ENCODE measurements at regions not wholly inside any gene's neighbourhood (a gene's known extent, or its start where the extent isn't known, plus 50 kb on each side); places are given as distances from the start of the nearest gene placed in this dataset.
"Not testable (repeated sequence)": the region's sequence is repeated elsewhere in the genome, so short reads cannot be mapped to it uniquely, and the experiment has no call there.

DNA sequence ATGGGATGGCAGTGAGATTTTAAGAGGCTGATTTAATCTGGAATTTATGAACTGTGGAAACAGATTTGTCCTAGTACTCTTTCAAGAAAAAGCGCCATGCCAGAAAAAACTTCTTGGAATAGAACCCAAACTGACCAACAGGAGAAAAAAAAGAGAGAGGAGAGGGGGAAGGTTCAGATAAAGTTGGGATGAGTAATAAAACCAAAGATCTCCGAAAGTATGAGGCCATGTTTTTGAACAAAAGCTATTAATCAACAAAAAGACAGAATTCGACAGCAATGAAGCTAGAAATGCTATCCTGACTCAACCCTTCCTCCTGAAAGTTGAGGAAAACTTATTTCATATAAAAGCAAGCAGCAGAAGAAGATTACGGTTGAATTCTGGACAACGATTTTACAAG, 135.5 kb downstream of the CEMIP2 start:
- DNase-seq (ENCODE audit: low spot score) = no peak
- no peak for FAIRE-seq

DNA sequence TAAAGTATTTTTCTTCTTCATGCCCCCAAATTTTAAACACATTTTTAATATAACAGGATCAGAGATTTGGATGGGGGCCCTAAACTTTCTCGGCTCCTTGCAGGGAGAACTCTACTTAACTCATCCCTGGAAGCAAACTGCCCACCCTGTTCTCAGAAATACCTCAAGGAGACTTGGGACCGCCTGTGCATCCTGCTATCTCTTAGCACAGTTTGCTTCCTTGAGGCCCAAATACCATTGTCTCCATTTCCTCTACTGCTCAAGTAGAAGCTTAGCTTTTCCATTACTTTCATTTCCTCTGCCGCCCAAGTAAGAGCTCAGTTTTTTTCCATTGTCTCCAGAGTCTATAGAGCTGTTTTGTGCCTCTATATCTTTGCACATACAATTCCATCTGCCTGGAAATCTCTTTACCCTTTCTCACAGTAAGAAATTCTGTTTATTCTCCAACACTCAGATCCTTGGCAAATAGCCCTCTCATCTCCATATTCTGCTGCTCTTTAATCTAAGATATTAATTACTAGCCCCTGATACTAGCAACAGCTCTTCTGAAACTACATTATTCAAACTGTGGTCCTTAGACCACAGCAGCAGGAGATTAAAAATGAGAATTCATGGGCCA, 137.8 kb downstream of the CEMIP2 start:
- DNase-seq (ENCODE audit: low spot score) = no peak
- FAIRE-seq = no peak

DNA sequence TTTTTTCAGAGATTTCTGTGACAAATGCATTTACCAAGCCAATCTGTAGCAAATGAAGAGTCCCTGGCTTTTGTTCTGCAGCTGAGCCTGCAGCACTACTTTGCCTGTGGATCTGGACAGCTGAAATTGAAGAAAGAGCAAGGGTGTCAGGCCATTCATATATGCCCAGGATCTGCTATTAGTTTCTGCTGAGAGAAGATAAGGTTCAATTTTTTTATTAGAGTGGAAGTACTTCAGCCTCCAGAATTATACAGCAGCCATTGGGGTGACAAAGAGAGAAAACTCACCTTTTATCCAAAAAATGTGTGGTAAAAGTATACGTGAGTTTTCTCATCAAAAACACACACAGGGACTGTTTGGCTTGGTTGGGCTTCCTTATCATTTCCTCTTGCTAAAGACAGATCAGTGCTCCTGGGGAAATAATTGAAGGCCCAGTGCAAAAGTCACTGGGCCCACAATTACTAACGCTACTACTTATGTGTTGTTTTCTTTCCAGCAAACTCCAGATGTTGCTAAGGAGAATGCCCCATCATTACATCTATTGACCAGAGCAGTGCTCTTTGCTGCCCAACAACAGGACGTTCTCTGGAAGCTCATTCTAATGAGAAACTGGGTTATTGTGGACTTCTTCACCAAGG, 138.6 kb downstream of the CEMIP2 start:
- FAIRE-seq = no peak

GRCh38 chr9:71628247-71628646, 140.1 kb downstream of the CEMIP2 start:
- no peak for FAIRE-seq
- no peak for DNase-seq (ENCODE audit: low spot score)

More for the DNA sequence above, 138.6 kb downstream of the CEMIP2 start:
- no peak for DNase-seq (ENCODE audit: low spot score)

DNA sequence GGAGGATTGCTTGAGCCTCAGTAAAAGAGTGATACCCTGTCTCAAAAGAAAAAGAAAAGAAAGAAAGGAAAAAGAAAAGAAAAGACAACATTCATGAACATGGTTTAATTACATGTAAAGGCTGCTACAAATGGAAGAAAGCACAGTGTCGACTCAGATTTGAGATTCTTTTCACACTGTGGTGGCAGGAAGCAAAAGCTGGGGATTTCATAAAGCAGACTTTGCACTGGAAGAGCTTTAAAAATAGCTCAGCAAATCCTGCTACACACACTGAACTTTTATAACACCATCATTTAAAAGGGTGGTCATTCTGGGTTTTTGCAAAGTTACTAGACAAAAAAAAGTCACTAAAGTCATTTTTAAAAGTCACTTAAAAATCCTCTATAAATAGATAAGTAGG, 140.8 kb downstream of the CEMIP2 start:
- FAIRE-seq (no peak), DNase-seq (ENCODE audit: low spot score) (no peak)

GRCh38 chr9:71626395-71626794, 141.9 kb downstream of the CEMIP2 start:
- FAIRE-seq = no peak

DNA sequence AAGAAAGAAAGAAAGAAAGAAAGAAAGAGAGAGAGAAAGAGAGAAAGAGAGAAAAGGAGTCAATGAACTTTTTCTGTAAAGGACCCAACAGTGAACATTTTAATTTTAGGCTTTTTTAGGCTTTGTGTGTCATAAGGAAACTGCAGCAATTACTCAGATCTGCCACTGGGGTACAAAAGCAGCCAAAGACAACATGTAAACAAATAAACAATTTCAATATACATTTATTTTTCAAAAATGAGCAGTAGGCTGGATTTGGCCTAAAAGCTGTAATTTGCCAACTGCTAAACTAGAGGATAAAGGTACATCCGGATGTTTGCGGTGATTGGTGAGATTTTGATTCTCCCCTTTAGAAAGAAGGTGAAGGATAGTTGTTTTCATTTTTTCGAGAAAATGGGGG, 143.6 kb downstream of the CEMIP2 start:
- FAIRE-seq (no peak), DNase-seq (ENCODE audit: low spot score) (no peak)

More at GRCh38 chr9:71626395-71626794, 141.9 kb downstream of the CEMIP2 start:
- DNase-seq (ENCODE audit: low spot score) = no peak

DNA sequence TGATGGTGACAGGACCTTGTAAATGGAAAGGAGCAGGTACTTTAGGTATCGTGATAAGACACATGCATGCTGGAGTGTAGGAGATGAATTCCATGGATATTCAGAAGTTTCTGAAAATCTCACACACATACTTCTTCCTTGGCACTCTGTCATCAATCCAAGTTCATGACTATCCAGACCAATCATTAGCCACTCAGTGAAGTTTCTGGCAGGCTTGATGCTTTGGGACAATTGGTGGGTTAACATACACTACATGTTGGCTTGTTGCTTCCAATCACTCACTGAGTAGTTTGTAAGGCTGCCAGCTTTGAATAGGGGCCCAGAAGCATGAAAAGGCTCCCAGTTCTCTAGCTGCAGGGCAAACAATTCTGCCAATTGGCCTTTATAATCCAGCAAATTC, 147.6 kb downstream of the CEMIP2 start:
- DNase-seq (ENCODE audit: low spot score) = no peak
- FAIRE-seq = no peak

DNA sequence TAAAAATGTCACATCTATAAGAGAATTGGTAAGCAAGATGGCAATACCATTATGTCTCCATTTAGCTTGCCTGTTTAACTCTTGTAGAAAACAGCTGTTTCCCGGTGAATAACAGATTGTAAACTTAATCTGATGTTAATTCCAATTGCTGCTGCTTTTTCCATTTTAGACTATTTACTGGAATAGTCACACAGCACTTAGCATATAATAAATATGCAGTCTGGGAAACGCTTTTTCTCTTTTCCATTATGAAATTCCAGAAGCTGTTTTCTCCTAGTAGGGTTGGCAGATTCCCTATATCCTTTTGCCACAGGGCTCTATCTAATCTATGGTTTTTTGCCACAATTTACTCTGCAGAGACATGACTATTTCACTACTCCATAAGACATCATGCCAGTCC, 148.0 kb downstream of the CEMIP2 start:
- no peak for DNase-seq (ENCODE audit: low spot score)
- no peak for FAIRE-seq

GRCh38 chr9:71619926-71620325, 148.4 kb downstream of the CEMIP2 start:
- no peak for DNase-seq (ENCODE audit: low spot score)
- FAIRE-seq = no peak

DNA sequence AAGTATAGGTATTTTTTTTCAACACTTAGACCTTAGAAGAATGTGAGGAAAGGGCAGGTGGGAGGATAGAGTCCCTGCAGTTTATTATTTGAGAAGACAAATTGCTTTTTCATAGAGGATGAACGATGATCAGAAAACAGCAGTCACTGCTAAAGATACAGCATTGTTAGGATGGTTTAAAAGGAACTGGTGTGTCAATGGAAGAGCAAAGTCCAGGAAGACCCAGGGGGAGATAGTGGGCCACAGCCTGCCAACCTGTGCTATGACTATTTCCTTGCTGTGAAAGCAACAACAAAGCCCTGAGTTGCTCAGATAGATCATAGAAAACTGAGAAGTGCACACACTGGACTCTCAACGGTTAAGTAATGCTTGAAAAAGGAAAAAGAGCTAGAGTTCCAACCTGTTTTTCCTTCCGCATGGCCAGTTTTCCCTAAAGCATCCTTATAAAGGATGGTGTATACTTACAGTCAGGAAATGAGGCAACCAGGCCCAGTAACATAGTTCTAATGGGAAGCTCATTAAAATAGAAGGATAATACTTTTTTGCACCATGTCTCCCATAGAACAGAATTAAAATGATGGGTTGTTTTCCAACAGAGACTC, 153.8 kb downstream of the CEMIP2 start:
- FAIRE-seq (no peak), DNase-seq (ENCODE audit: low spot score) (no peak)

DNA sequence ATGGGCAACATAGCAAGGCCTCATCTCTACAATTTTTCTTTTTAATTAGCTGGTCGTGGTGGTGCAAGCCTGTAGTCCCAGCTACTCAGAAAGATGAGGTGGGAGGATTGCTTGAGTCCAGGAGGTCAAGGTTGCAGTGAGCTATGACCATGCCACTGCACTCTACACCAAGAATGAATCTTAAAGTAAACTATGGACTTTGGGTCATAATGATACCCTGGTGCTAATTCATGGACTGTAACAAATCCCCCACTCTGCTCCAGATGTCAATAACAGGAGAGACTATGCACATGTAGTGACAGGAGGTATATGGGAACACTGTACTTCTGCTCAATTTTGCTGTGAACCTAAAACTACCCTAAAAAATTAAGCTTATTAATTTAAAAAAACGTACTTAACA, 155.4 kb downstream of the CEMIP2 start:
- no peak for DNase-seq (ENCODE audit: low spot score)
- no peak for FAIRE-seq

- no peak for DNase-seq (ENCODE audit: low spot score)
- FAIRE-seq = no peak
These were observed 158.9 kb downstream of the CEMIP2 start for GRCh38 chr9:71609448-71609830.

DNA sequence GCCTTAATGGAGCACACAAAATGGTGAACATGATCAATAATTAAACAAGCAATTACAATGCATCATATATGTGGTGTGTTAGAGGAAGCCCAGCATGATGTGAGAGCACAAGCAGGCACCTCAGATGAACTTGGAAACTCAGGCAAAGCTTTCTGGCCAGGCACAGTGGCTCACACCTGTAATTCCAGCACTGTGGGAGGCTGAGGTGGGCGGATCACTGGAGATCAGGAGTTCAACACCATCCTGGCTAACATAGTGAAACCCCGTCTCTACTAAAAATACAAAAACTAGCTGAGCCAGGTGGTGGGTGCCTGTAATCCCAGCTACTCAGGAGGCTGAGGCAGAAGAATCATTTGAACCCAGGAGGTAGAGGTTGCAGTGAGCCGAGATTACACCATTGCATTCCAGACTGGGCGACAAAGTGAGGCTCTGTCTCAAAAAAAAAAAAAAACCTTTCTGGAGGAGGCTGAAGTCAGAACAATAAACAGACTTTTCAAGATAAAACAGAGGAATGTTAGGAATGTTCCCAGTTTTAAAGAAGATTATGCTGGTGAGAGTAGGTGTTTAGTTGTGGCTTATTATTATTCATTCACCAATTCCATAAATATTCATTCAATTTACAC, 159.4 kb downstream of the CEMIP2 start:
- FAIRE-seq = no peak
- DNase-seq (ENCODE audit: low spot score) = no peak

DNA sequence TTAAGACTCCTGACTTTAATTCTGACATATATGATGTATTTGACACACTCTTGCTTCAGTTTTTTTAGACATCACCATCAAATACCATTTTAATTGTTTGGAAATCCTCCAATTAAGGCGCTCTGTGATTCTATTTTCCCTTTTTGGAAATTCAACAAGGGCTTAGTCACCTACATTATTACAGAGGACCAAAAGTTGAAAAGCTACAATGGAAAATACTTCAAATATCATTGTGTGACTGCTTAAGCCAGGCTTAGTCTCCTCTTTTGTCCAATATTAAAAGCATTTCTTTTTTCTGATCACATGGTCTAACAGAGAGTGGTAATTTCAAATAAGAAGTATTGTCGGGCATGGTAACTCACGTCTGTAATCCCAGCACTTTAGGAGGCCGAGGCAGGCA, 160.3 kb downstream of the CEMIP2 start:
- no peak for DNase-seq (ENCODE audit: low spot score)
- no peak for FAIRE-seq

DNA sequence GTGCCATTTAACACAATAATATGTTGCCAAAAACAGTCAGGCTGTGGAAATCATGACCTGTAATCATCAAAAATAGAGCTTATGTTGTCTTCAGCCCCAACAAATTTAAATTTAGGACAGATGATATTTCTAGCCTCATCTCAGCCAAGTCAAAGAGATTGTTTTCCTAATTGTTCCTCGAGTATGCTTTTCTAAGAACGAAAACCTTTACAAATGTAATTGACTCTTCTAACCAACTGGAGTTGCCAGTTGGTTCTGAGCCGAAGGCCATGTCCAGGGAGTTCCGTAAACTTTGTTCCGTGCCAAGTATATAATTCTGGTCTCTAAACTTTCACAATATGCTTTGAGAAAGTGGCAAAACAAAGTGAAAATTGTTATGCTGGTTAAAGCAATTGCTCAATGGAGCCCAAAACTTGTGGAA, 160.8 kb downstream of the CEMIP2 start:
- no peak for DNase-seq (ENCODE audit: low spot score)

GRCh38 chr9:71604197-71605063, 163.9 kb downstream of the CEMIP2 start:
- FAIRE-seq = peak; percentile 72
- peak; percentile 37 for DNase-seq (ENCODE audit: low spot score)

More for the DNA sequence above, 160.8 kb downstream of the CEMIP2 start:
- no peak for FAIRE-seq

DNA sequence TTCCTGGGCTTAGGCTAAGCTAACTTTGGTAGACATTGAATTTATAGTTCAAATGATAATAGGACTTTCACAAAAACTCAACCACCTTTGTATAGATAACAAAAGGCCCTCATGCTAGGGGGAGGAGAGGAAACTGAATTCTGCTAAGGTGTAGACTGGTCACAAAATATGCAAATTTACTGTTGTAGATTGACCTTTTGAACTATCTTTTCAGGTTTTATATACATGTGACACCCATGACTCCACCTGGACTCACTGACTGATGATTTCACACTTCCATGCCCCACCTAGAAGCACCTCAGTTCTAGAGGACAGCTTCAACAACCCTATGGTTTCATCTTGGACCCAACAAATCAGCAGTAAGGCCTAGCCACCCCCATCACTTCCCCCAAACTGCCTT, 165.7 kb downstream of the CEMIP2 start:
- FAIRE-seq = no peak

DNA sequence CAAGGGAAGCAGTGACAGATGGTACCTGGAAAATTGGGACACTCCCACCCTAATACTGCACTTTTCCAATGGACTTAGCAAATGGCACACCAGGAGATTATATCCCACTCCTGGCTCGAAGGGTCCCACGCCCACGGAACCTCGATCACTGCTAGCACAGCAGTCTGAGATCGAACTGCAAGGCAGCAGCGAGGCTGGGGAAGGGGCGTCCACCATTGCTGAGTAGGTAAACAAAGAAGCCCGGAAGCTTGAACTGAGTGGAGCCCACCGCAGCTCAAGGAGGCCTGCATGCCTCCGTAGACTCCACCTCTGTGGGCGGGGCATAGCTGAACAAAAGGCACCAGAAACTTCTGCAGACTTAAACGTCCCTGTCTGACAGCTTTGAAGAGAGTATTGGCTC, 172.6 kb downstream of the CEMIP2 start:
- DNase-seq (ENCODE audit: low spot score); FAIRE-seq: not testable (repeated sequence)

More for the DNA sequence above, 165.7 kb downstream of the CEMIP2 start:
- DNase-seq (ENCODE audit: low spot score) = no peak

- FAIRE-seq (no peak), DNase-seq (ENCODE audit: low spot score) (no peak)
These were observed 173.8 kb downstream of the CEMIP2 start for GRCh38 chr9:71594541-71594940.

DNA sequence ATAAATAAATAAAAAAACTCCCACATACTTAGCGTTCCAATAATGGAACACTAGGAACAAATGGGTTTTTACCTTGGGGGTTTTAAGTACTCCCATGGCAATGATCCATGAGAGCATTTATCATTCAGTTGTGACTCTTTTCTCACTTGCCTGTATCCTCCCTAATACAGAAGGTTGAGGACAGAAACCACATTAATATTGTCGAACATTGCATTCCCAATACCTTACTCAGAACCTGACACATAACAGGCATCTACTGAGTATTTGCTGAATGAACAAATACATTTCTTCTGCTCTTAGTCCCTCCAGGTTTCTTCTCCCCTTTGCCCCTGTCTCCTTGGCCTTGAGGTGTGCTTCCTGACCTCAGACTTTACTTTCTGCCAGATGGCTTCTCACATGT, 175.9 kb downstream of the CEMIP2 start:
- peak; percentile 72 for DNase-seq (ENCODE audit: low spot score)
- FAIRE-seq = peak; percentile 29
